ENCODE measurements at regions not wholly inside any gene's neighbourhood (a gene's known extent, or its start where the extent isn't known, plus 50 kb on each side); places are given as distances from the start of the nearest gene placed in this dataset.
"Not testable (repeated sequence)": the region's sequence is repeated elsewhere in the genome, so short reads cannot be mapped to it uniquely, and the experiment has no call there.

GRCh38 chr2:236782938-236783337, 213.3 kb downstream of the ACKR3 start:
- CTCF ChIA-PET: no interaction called here
- TF ChIP-seq CTBP1 (IDR thresholded peaks at IDR 0.05; ENCODE audit: borderline replicate concordance): no peak
- TF ChIP-seq ZNF384 (IDR thresholded peaks at IDR 0.05): no peak
- TF ChIP-seq LEF1 (IDR thresholded peaks at IDR 0.05; ENCODE audit: borderline replicate concordance): no peak
- TF ChIP-seq HDGF (IDR thresholded peaks at IDR 0.05; ENCODE audit: borderline replicate concordance): no peak
- TF ChIP-seq ARNT (IDR thresholded peaks at IDR 0.05): no peak
- no peak for TF ChIP-seq NFRKB (IDR thresholded peaks at IDR 0.05)
- no peak for TF ChIP-seq FOXA1 (IDR thresholded peaks at IDR 0.05)
- TF ChIP-seq TARDBP (IDR thresholded peaks at IDR 0.05): no peak
- TF ChIP-seq ELF4 (IDR thresholded peaks at IDR 0.05): no peak
- no peak for TF ChIP-seq PKNOX1 (IDR thresholded peaks at IDR 0.05)
- no peak for TF ChIP-seq SP1 (IDR thresholded peaks at IDR 0.05)
- TF ChIP-seq BHLHE40 (IDR thresholded peaks at IDR 0.05; ENCODE audit: borderline replicate concordance): no peak
- no peak for TF ChIP-seq L3MBTL2 (conservative IDR thresholded peaks at IDR 0.05)
- no peak for TF ChIP-seq FOXM1 (IDR thresholded peaks at IDR 0.05; ENCODE audit: borderline replicate concordance)
- no peak for TF ChIP-seq SUZ12 (IDR thresholded peaks at IDR 0.05)
- no peak for TF ChIP-seq FOXK2 (IDR thresholded peaks at IDR 0.05)
- no peak for DNase-seq (ENCODE audit: extremely low spot score)
- POLR2A ChIA-PET: no interaction called here

GRCh38 chr2:236783417-236784020, 213.9 kb downstream of the ACKR3 start:
- no peak for DNase-seq (ENCODE audit: extremely low spot score)
- ChIA-PET POLR2A (no interaction called here), CTCF (no interaction called here)
- TF ChIP-seq L3MBTL2 (conservative IDR thresholded peaks at IDR 0.05) (no peak), FOXA1 (IDR thresholded peaks at IDR 0.05) (no peak), TARDBP (IDR thresholded peaks at IDR 0.05) (no peak), LEF1 (IDR thresholded peaks at IDR 0.05; ENCODE audit: borderline replicate concordance) (no peak), ARNT (IDR thresholded peaks at IDR 0.05) (no peak), FOXM1 (IDR thresholded peaks at IDR 0.05; ENCODE audit: borderline replicate concordance) (no peak), FOXK2 (IDR thresholded peaks at IDR 0.05) (no peak), HDGF (IDR thresholded peaks at IDR 0.05; ENCODE audit: borderline replicate concordance) (no peak)

GRCh38 chr2:236785611-236786057, 216.0 kb downstream of the ACKR3 start:
- TF ChIP-seq CTBP1 (IDR thresholded peaks at IDR 0.05; ENCODE audit: borderline replicate concordance) (no peak), PKNOX1 (IDR thresholded peaks at IDR 0.05) (no peak), LEF1 (IDR thresholded peaks at IDR 0.05; ENCODE audit: borderline replicate concordance) (no peak), ELF4 (IDR thresholded peaks at IDR 0.05) (no peak), BHLHE40 (IDR thresholded peaks at IDR 0.05; ENCODE audit: borderline replicate concordance) (no peak), L3MBTL2 (conservative IDR thresholded peaks at IDR 0.05) (no peak), ZNF384 (IDR thresholded peaks at IDR 0.05) (no peak), NFRKB (IDR thresholded peaks at IDR 0.05) (no peak), SP1 (IDR thresholded peaks at IDR 0.05) (no peak), FOXK2 (IDR thresholded peaks at IDR 0.05) (no peak), FOXM1 (IDR thresholded peaks at IDR 0.05; ENCODE audit: borderline replicate concordance) (no peak), ARNT (IDR thresholded peaks at IDR 0.05) (no peak), FOXA1 (IDR thresholded peaks at IDR 0.05) (no peak), SUZ12 (IDR thresholded peaks at IDR 0.05) (no peak), TARDBP (IDR thresholded peaks at IDR 0.05) (no peak), HDGF (IDR thresholded peaks at IDR 0.05; ENCODE audit: borderline replicate concordance) (no peak)
- ChIA-PET POLR2A (no interaction called here), CTCF (no interaction called here)
- no peak for DNase-seq (ENCODE audit: extremely low spot score)

GRCh38 chr2:236786751-236787150, 217.1 kb downstream of the ACKR3 start:
- POLR2A ChIA-PET: no interaction called here
- no peak for DNase-seq (ENCODE audit: extremely low spot score)
- CTCF ChIA-PET: no interaction called here
- no peak for TF ChIP-seq TARDBP (IDR thresholded peaks at IDR 0.05)
- TF ChIP-seq HDGF (IDR thresholded peaks at IDR 0.05; ENCODE audit: borderline replicate concordance): no peak
- TF ChIP-seq FOXM1 (IDR thresholded peaks at IDR 0.05; ENCODE audit: borderline replicate concordance): no peak
- TF ChIP-seq NFRKB (IDR thresholded peaks at IDR 0.05): no peak
- TF ChIP-seq L3MBTL2 (conservative IDR thresholded peaks at IDR 0.05): no peak

GRCh38 chr2:236787376-236787775, 217.8 kb downstream of the ACKR3 start:
- CTCF ChIA-PET: not testable (repeated sequence)

GRCh38 chr2:236787885-236788284, 218.3 kb downstream of the ACKR3 start:
- ChIA-PET POLR2A (no interaction called here), CTCF (no interaction called here)
- DNase-seq (ENCODE audit: extremely low spot score): no peak
- no peak for TF ChIP-seq L3MBTL2 (conservative IDR thresholded peaks at IDR 0.05)
- TF ChIP-seq HDGF (IDR thresholded peaks at IDR 0.05; ENCODE audit: borderline replicate concordance): no peak
- TF ChIP-seq LEF1 (IDR thresholded peaks at IDR 0.05; ENCODE audit: borderline replicate concordance): no peak
- TF ChIP-seq SP1 (IDR thresholded peaks at IDR 0.05): no peak
- no peak for TF ChIP-seq PKNOX1 (IDR thresholded peaks at IDR 0.05)
- TF ChIP-seq CTBP1 (IDR thresholded peaks at IDR 0.05; ENCODE audit: borderline replicate concordance): no peak
- no peak for TF ChIP-seq TARDBP (IDR thresholded peaks at IDR 0.05)

More at GRCh38 chr2:236787376-236787775, 217.8 kb downstream of the ACKR3 start:
- POLR2A ChIA-PET; DNase-seq (ENCODE audit: extremely low spot score): not testable (repeated sequence)

- TF ChIP-seq NFRKB (IDR thresholded peaks at IDR 0.05) (no peak), FOXK2 (IDR thresholded peaks at IDR 0.05) (no peak), TARDBP (IDR thresholded peaks at IDR 0.05) (no peak), PKNOX1 (IDR thresholded peaks at IDR 0.05) (no peak), HDGF (IDR thresholded peaks at IDR 0.05; ENCODE audit: borderline replicate concordance) (no peak), ZNF384 (IDR thresholded peaks at IDR 0.05) (no peak)
- no peak for DNase-seq (ENCODE audit: extremely low spot score)
- POLR2A ChIA-PET: no interaction called here
- CTCF ChIA-PET: no interaction called here
Measured at GRCh38 chr2:236790963-236791362, 221.3 kb downstream of the ACKR3 start.

All from HEK293T (cell line).